ENCODE measurements at regions not wholly inside any gene's neighbourhood (a gene's known extent, or its start where the extent isn't known, plus 50 kb on each side); places are given as distances from the start of the nearest gene placed in this dataset.

DNA sequence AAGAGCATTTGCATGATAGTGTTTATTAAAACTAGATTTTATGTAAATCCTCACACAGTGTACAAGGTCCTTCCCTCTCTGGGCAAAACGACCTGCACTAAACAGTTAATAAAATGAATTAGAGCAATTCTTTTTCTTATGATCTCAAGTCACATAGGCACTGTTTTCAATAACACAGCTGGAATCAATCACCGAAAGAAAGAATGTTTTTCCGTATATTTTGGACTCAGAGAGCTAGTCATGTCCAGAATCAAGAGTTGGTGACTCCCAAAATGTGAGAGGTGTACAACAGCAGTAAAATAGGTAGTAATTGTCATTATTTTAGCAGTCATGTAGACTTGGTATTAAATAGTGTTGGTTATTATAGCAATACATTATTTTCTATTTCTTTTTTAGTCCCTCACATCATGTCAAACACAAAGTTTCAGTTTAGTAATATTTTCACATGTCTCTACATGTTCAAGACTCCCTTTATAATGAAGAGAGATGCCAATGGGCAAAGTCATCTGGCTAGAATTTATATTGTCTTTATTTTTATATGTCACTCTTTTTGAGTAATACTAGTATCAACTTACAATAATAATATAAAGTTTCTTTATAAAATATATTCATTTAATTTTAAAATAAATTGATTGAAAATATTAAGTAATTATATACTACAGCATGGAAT is 448.6 kb upstream of the CDIN1 start:
- TF ChIP-seq SIN3A (IDR thresholded peaks at IDR 0.05; ENCODE audit: borderline replicate concordance, insufficient read depth, low read length) (no peak), TAF1 (IDR thresholded peaks at IDR 0.05; ENCODE audit: borderline replicate concordance, insufficient read depth, low read length) (no peak)

GRCh38 chr15:36133742-36134141 is 445.7 kb upstream of the CDIN1 start:
- no peak for TF ChIP-seq POLR2AphosphoS5 (IDR thresholded peaks at IDR 0.05; ENCODE audit: low read depth, low read length)
- no peak for TF ChIP-seq SIN3A (IDR thresholded peaks at IDR 0.05; ENCODE audit: borderline replicate concordance, insufficient read depth, low read length)

- TF ChIP-seq FOXP2 (optimal IDR thresholded peaks at IDR 0.05; ENCODE audit: borderline replicate concordance, extremely low read depth, extremely low read length, insufficient read depth): no peak
- no peak for TF ChIP-seq REST (IDR thresholded peaks at IDR 0.05; ENCODE audit: insufficient read depth in 1 of 2, low read depth in 2 of 2, low read length in 2 of 2)
- TF ChIP-seq POLR2AphosphoS5 (IDR thresholded peaks at IDR 0.05; ENCODE audit: low read depth, low read length): no peak
- no peak for TF ChIP-seq SIN3A (IDR thresholded peaks at IDR 0.05; ENCODE audit: borderline replicate concordance, insufficient read depth, low read length)
- TF ChIP-seq TAF1 (IDR thresholded peaks at IDR 0.05; ENCODE audit: borderline replicate concordance, insufficient read depth, low read length): no peak
Measured at GRCh38 chr15:36136049-36136448, 443.4 kb upstream of the CDIN1 start.

- TF ChIP-seq REST (IDR thresholded peaks at IDR 0.05; ENCODE audit: insufficient read depth in 1 of 2, low read depth in 2 of 2, low read length in 2 of 2) (no peak), SIN3A (IDR thresholded peaks at IDR 0.05; ENCODE audit: borderline replicate concordance, insufficient read depth, low read length) (no peak), FOXP2 (optimal IDR thresholded peaks at IDR 0.05; ENCODE audit: borderline replicate concordance, extremely low read depth, extremely low read length, insufficient read depth) (no peak), TAF1 (IDR thresholded peaks at IDR 0.05; ENCODE audit: borderline replicate concordance, insufficient read depth, low read length) (no peak), POLR2AphosphoS5 (IDR thresholded peaks at IDR 0.05; ENCODE audit: low read depth, low read length) (no peak)
Measured at GRCh38 chr15:36152936-36153335, 426.5 kb upstream of the CDIN1 start.

DNA sequence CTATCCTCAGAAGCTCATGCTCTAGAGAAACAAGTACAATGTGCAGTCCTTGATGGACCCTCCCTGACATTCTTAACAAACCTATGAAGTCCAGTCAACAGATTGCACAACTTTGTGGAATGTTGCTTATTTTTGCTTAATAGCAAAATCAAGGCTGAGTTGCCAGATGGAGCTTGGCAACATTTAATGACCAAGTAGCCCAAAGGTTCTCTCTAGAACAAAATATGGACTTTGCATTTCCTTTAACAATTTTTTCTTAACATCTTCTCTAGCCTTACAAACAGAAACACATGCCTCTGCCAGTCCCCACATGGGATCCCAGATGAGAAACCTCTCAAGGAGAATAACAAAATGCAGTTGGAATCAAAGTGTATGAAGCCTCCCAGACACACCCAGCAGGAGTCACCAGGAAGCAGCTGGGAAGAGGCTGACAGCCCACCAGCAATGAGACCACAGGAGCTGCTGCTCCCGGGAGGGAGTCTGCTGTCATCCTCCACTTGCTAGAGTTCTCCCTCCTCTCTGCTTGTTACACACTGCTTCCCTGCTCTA is 422.5 kb upstream of the CDIN1 start:
- TF ChIP-seq FOXP2 (optimal IDR thresholded peaks at IDR 0.05; ENCODE audit: borderline replicate concordance, extremely low read depth, extremely low read length, insufficient read depth): no peak
- TF ChIP-seq SIN3A (IDR thresholded peaks at IDR 0.05; ENCODE audit: borderline replicate concordance, insufficient read depth, low read length): no peak
- TF ChIP-seq REST (IDR thresholded peaks at IDR 0.05; ENCODE audit: insufficient read depth in 1 of 2, low read depth in 2 of 2, low read length in 2 of 2): no peak
- TF ChIP-seq TAF1 (IDR thresholded peaks at IDR 0.05; ENCODE audit: borderline replicate concordance, insufficient read depth, low read length): no peak
- TF ChIP-seq POLR2AphosphoS5 (IDR thresholded peaks at IDR 0.05; ENCODE audit: low read depth, low read length): no peak

DNA sequence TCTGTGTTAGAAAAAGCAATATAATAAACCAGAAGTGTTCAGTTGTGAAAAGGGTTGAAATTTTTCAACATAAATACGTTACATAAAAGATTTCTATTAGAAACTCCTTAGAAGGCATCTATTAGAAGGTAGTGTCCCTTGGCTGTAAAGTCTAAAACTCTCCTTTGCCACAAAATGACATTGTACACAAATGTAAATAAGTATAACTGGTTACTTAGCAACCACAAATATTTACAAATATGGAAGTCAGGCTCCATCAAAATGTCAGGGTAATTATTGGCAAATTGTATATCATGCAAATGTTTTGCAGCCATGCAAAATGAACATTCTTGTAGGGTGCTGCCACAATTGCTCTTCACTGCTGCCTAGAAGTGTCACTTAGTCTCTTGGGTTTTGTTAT is 419.1 kb upstream of the CDIN1 start:
- TF ChIP-seq REST (IDR thresholded peaks at IDR 0.05; ENCODE audit: insufficient read depth in 1 of 2, low read depth in 2 of 2, low read length in 2 of 2) (no peak), TAF1 (IDR thresholded peaks at IDR 0.05; ENCODE audit: borderline replicate concordance, insufficient read depth, low read length) (no peak), FOXP2 (optimal IDR thresholded peaks at IDR 0.05; ENCODE audit: borderline replicate concordance, extremely low read depth, extremely low read length, insufficient read depth) (no peak), POLR2AphosphoS5 (IDR thresholded peaks at IDR 0.05; ENCODE audit: low read depth, low read length) (no peak), SIN3A (IDR thresholded peaks at IDR 0.05; ENCODE audit: borderline replicate concordance, insufficient read depth, low read length) (no peak)
